A549 (cell line): ENCODE measurements at regions not wholly inside any gene's neighbourhood (a gene's known extent, or its start where the extent isn't known, plus 50 kb on each side); places are given as distances from the start of the nearest gene placed in this dataset.

Experiments
- ATAC-seq, 2 experiments: fragments of 200-7000 bp in 1 of 2; fragments of >200 bp in 1 of 2; cut with Nextera tagmentation in 1 of 2; cut with Tn5 transposase in 1 of 2; 3 replicates each; pipeline versions ENCODE4 v1.8.0 to v1.9.1; 2018 to 2020; ENCODE audit warnings: mild to moderate bottlenecking in 1 of 2, moderate library complexity in 1 of 2
- CTCF ChIA-PET: fragments of 300-600 bp; sonication (Branson Sonifier 250); formaldehyde crosslinking; extraction: SDS; loops from one replicate; lab custom pipeline; 2021; ENCODE audit warnings: antibody characterized with exemption, inconsistent platforms; lab: Yijun Ruan, JAX
- POLR2A ChIA-PET: fragments of 350-600 bp; formaldehyde crosslinking; extraction: SDS; loops from one replicate; lab custom pipeline; 2021; ENCODE audit warnings: antibody characterized with exemption, inconsistent platforms; lab: Yijun Ruan, JAX
- DNase-seq, 2 experiments: peaks; one replicate each; pipeline versions ENCODE4 v3.0.0 to v3.0.0-alpha.2; 2011 to 2016; ENCODE audit warnings: low read depth in 1 of 2, low spot score in 1 of 2
- FAIRE-seq: peaks from 2 replicates; lab custom pipeline; 2011; peaks lifted over from hg19 to GRCh38; lab: Jason Lieb, UNC
- H3K27ac ChIP-seq, 2 experiments: fragments of >200 bp; sonication (Bioruptor Twin); formaldehyde crosslinking; 3 replicates each; pipeline ENCODE4 v1.5.1; 2016 to 2017
- H3K4me1 ChIP-seq: fragments of >200 bp; sonication (Bioruptor Twin); formaldehyde crosslinking; 3 replicates; pipeline ENCODE4 v1.6.1; 2016
- H3K4me2 ChIP-seq: fragments of >200 bp; sonication (Bioruptor Twin); formaldehyde crosslinking; 3 replicates; pipeline ENCODE4 v1.6.1; 2016
- H3K4me3 ChIP-seq: fragments of >200 bp; sonication (Bioruptor Twin); formaldehyde crosslinking; 3 replicates; pipeline ENCODE4 v1.5.1; 2016
- H3K9me3 ChIP-seq: fragments of >200 bp; sonication (Bioruptor Twin); formaldehyde crosslinking; 3 replicates; pipeline ENCODE4 v1.6.1; 2016
- BCL3 ChIP-seq: fragments of >200 bp; sonication (Bioruptor Twin); formaldehyde crosslinking; IDR thresholded peaks from 3 replicates; pipeline ENCODE4 v1.6.1; 2016
- CBX2 ChIP-seq: fragments of 200-600 bp; sonication (generic); IDR thresholded peaks from 2 replicates; pipeline ENCODE4 v1.6.1; 2016; ENCODE audit warnings: low read depth, mild to moderate bottlenecking, borderline replicate concordance
- FOSL2 ChIP-seq, 2 experiments: fragments of 450-650 bp in 1 of 2; fragments of >200 bp in 1 of 2; sonication (Bioruptor Twin) in 1 of 2; formaldehyde crosslinking; IDR thresholded peaks; 2 replicates each; pipeline versions ENCODE4 v1.5.0 to v1.6.1; 2016 to 2020; ENCODE audit warnings: mild to moderate bottlenecking in 1 of 2, moderate library complexity in 1 of 2
- FOXS1 ChIP-seq: fragments of 250-450 bp; sonication (Bioruptor Pico); IDR thresholded peaks from 2 replicates; pipeline ENCODE4 v1.5.0; 2020; ENCODE audit warnings: mild to moderate bottlenecking, moderate library complexity
- GATA3 ChIP-seq: IDR thresholded peaks from 2 replicates; pipeline ENCODE4 v1.6.1; 2012; ENCODE audit warnings: borderline replicate concordance
- HES2 ChIP-seq: fragments of >200 bp; sonication (Bioruptor Twin); formaldehyde crosslinking; IDR thresholded peaks from 2 replicates; pipeline ENCODE4 v1.6.1; 2016
- HEYL ChIP-seq: fragments of 250-450 bp; sonication (Bioruptor Pico); IDR thresholded peaks from 2 replicates; pipeline ENCODE4 v1.8.0; 2021; ENCODE audit warnings: mild to moderate bottlenecking, moderate library complexity
- HOXA7 ChIP-seq: fragments of 250-450 bp; sonication (Bioruptor Pico); IDR thresholded peaks from 2 replicates; pipeline ENCODE4 v1.5.0; 2020; ENCODE audit warnings: mild to moderate bottlenecking, moderate library complexity
- JUNB ChIP-seq: fragments of >200 bp; sonication (Bioruptor Twin); formaldehyde crosslinking; IDR thresholded peaks from 2 replicates; pipeline ENCODE4 v1.6.1; 2016
- KDM1A ChIP-seq: fragments of 200-600 bp; sonication (generic); IDR thresholded peaks from 2 replicates; pipeline ENCODE4 v1.6.1; 2016; ENCODE audit warnings: low read depth, mild to moderate bottlenecking
- RNF2 ChIP-seq: fragments of 200-600 bp; sonication (generic); IDR thresholded peaks from 2 replicates; pipeline ENCODE4 v1.6.1; 2016; ENCODE audit warnings: low read depth, mild to moderate bottlenecking, antibody characterized with exemption, moderate library complexity, borderline replicate concordance
- SREBF2 ChIP-seq: fragments of 450-650 bp; IDR thresholded peaks from 2 replicates; pipeline ENCODE4 v1.6.1; 2014; ENCODE audit warnings: mild to moderate bottlenecking, moderate library complexity
- ZC3H11A ChIP-seq: fragments of 450-650 bp; IDR thresholded peaks from 2 replicates; pipeline ENCODE4 v1.6.1; 2014; ENCODE audit warnings: antibody characterized with exemption, mild to moderate bottlenecking
- ZFP36 ChIP-seq: fragments of 450-650 bp; IDR thresholded peaks from 2 replicates; pipeline ENCODE4 v1.6.1; 2014; ENCODE audit warnings: borderline replicate concordance; ENCODE audit not compliant: partially characterized antibody
- ZSCAN20 ChIP-seq: fragments of 250-450 bp; sonication (Bioruptor Pico); IDR thresholded peaks from 2 replicates; pipeline ENCODE4 v1.8.0; 2022; ENCODE audit warnings: mild to moderate bottlenecking, moderate library complexity
- WGBS: methylation state at CpG from one replicate; pipeline ENCODE4 v1.1.6; 2017; ENCODE audit errors: missing lambda C conversion rate; 5-methylcytosine and 5-hydroxymethylcytosine counted together
- TF ChIP-seq, protein P1 (sequence below): fragments of 150-350 bp; IDR thresholded peaks from 2 replicates; pipeline ENCODE4 v1.6.1; 2014; ENCODE audit warnings: low read depth, mild to moderate bottlenecking, low read length
- TF ChIP-seq, protein P2 (sequence below): IDR thresholded peaks from 2 replicates; pipeline ENCODE4 v1.6.1; 2012
- TF ChIP-seq, protein P3 (sequence below): fragments of 250-450 bp; sonication (Bioruptor Pico); IDR thresholded peaks from 2 replicates; pipeline ENCODE4 v1.5.0; 2020; ENCODE audit warnings: low read depth, mild to moderate bottlenecking, moderate library complexity
- TF ChIP-seq, protein P4 (sequence below): fragments of 250-450 bp; sonication (Bioruptor Pico); IDR thresholded peaks from 2 replicates; pipeline ENCODE4 v1.5.0; 2021; ENCODE audit warnings: mild to moderate bottlenecking, moderate library complexity, borderline replicate concordance

- Histone ChIP-seq H3K4me3 (no peak overlapping the region), H3K9me3 (no peaks in the 10 kb centered on the region), H3K27ac (no peak overlapping the region), H3K4me1 (no peaks in the 10 kb centered on the region), H3K4me2 (no peak overlapping the region)
- TF ChIP-seq HOXA7 (CRISPR knock-in tag): no peak
- no peak for TF ChIP-seq GATA3
- TF ChIP-seq SREBF2: no peak
- TF ChIP-seq, protein P1, sequence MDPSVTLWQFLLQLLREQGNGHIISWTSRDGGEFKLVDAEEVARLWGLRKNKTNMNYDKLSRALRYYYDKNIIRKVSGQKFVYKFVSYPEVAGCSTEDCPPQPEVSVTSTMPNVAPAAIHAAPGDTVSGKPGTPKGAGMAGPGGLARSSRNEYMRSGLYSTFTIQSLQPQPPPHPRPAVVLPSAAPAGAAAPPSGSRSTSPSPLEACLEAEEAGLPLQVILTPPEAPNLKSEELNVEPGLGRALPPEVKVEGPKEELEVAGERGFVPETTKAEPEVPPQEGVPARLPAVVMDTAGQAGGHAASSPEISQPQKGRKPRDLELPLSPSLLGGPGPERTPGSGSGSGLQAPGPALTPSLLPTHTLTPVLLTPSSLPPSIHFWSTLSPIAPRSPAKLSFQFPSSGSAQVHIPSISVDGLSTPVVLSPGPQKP: no peak
- TF ChIP-seq, protein P2, sequence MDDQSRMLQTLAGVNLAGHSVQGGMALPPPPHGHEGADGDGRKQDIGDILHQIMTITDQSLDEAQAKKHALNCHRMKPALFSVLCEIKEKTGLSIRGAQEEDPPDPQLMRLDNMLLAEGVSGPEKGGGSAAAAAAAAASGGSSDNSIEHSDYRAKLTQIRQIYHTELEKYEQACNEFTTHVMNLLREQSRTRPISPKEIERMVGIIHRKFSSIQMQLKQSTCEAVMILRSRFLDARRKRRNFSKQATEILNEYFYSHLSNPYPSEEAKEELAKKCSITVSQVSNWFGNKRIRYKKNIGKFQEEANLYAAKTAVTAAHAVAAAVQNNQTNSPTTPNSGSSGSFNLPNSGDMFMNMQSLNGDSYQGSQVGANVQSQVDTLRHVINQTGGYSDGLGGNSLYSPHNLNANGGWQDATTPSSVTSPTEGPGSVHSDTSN: no peak
- TF ChIP-seq HES2: no peak
- TF ChIP-seq RNF2: no peak
- POLR2A ChIA-PET: no interaction called here
- DNase-seq (no peak), FAIRE-seq (no peak), ATAC-seq (no peak)
- CTCF ChIA-PET: no interaction called here
- 0% methylated on average over 1 of the region's 1 CpG for WGBS
These were observed 161.5 kb downstream of the MTERF1 start for GRCh38 chr7:91719008-91719407.

GRCh38 chr7:91720260-91720937 lies 160.1 kb downstream of the MTERF1 start:
- ATAC-seq (no peak), FAIRE-seq (no peak), DNase-seq (no peak)
- Histone ChIP-seq H3K4me1 (no peaks in the 10 kb centered on the region), H3K4me3 (no peak overlapping the region), H3K27ac (no peak overlapping the region), H3K4me2 (no peak overlapping the region), H3K9me3 (no peaks in the 10 kb centered on the region)
- 0% methylated on average over 3 of the region's 3 CpGs for WGBS
- POLR2A ChIA-PET: no interaction called here
- CTCF ChIA-PET: no interaction called here
- TF ChIP-seq, protein P2: no peak
- TF ChIP-seq JUNB (no peak), CBX2 (no peak), KDM1A (no peak), ZSCAN20 (CRISPR knock-in tag) (no peak), HEYL (no peak), FOSL2 (IDR thresholded peaks at IDR 0.05) (no peak), FOSL2 (CRISPR knock-in tag; IDR thresholded peaks at IDR 0.05) (no peak), ZC3H11A (no peak), ZFP36 (no peak), FOXS1 (no peak), BCL3 (no peak)
- TF ChIP-seq, protein P3, sequence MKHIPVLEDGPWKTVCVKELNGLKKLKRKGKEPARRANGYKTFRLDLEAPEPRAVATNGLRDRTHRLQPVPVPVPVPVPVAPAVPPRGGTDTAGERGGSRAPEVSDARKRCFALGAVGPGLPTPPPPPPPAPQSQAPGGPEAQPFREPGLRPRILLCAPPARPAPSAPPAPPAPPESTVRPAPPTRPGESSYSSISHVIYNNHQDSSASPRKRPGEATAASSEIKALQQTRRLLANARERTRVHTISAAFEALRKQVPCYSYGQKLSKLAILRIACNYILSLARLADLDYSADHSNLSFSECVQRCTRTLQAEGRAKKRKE: no peak
- TF ChIP-seq, protein P4, sequence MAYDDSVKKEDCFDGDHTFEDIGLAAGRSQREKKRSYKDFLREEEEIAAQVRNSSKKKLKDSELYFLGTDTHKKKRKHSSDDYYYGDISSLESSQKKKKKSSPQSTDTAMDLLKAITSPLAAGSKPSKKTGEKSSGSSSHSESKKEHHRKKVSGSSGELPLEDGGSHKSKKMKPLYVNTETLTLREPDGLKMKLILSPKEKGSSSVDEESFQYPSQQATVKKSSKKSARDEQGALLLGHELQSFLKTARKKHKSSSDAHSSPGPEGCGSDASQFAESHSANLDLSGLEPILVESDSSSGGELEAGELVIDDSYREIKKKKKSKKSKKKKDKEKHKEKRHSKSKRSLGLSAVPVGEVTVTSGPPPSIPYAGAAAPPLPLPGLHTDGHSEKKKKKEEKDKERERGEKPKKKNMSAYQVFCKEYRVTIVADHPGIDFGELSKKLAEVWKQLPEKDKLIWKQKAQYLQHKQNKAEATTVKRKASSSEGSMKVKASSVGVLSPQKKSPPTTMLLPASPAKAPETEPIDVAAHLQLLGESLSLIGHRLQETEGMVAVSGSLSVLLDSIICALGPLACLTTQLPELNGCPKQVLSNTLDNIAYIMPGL: no peak
